HG02840 (cell line): ENCODE measurements at regions not wholly inside any gene's neighbourhood (a gene's known extent, or its start where the extent isn't known, plus 50 kb on each side); places are given as distances from the start of the nearest gene placed in this dataset.

Source experiments
- ATAC-seq: cut with Tn5 transposase; IDR thresholded peaks from one replicate; pipeline ENCODE4 v1.9.1; 2021; ENCODE audit warnings: mild to moderate bottlenecking, moderate library complexity, moderate number of reproducible peaks; ENCODE audit not compliant: unreplicated experiment, low FRiP score

GRCh38 chr17:70886648-70887047 lies 717.3 kb downstream of the KCNJ2 start:
- no peak for ATAC-seq

- no peak for ATAC-seq
These were observed 719.0 kb downstream of the KCNJ2 start for GRCh38 chr17:70888324-70888723.

- no peak for ATAC-seq
These were observed 722.0 kb downstream of the KCNJ2 start for GRCh38 chr17:70891306-70891705.

GRCh38 chr17:70892527-70892926 lies 723.2 kb downstream of the KCNJ2 start:
- ATAC-seq = no peak

GRCh38 chr17:70896843-70897242 lies 727.5 kb downstream of the KCNJ2 start:
- no peak for ATAC-seq

- ATAC-seq = no peak
These were observed 728.1 kb downstream of the KCNJ2 start for GRCh38 chr17:70897446-70897845.

- no peak for ATAC-seq
These were observed 732.5 kb downstream of the KCNJ2 start for GRCh38 chr17:70901870-70902269.

- ATAC-seq = no peak
These were observed 736.5 kb downstream of the KCNJ2 start for GRCh38 chr17:70905796-70906195.

- no peak for ATAC-seq
These were observed 737.5 kb downstream of the KCNJ2 start for GRCh38 chr17:70906808-70907207.

- no peak for ATAC-seq
These were observed 743.6 kb downstream of the KCNJ2 start for GRCh38 chr17:70912716-70913485.

GRCh38 chr17:70916469-70916868 lies 747.1 kb downstream of the KCNJ2 start:
- no peak for ATAC-seq

GRCh38 chr17:70919241-70919640 lies 749.9 kb downstream of the KCNJ2 start:
- ATAC-seq = no peak

GRCh38 chr17:70920416-70920815 lies 751.1 kb downstream of the KCNJ2 start:
- ATAC-seq = no peak

- no peak for ATAC-seq
These were observed 752.9 kb downstream of the KCNJ2 start for GRCh38 chr17:70922268-70922667.

- no peak for ATAC-seq
These were observed 755.4 kb downstream of the KCNJ2 start for GRCh38 chr17:70924776-70925175.

GRCh38 chr17:70929226-70929625 lies 759.9 kb downstream of the KCNJ2 start:
- no peak for ATAC-seq

- no peak for ATAC-seq
These were observed 764.9 kb downstream of the KCNJ2 start for GRCh38 chr17:70934231-70934630.

GRCh38 chr17:70934835-70935234 lies 765.5 kb downstream of the KCNJ2 start:
- ATAC-seq = no peak

- no peak for ATAC-seq
These were observed 767.4 kb downstream of the KCNJ2 start for GRCh38 chr17:70936724-70937123.

- ATAC-seq = no peak
These were observed 769.0 kb downstream of the KCNJ2 start for GRCh38 chr17:70938336-70938735.

GRCh38 chr17:70945386-70945785 lies 776.1 kb downstream of the KCNJ2 start:
- no peak for ATAC-seq

GRCh38 chr17:70947215-70947614 lies 777.9 kb downstream of the KCNJ2 start:
- ATAC-seq = no peak
